ENCODE measurements at regions not wholly inside any gene's neighbourhood (a gene's known extent, or its start where the extent isn't known, plus 50 kb on each side); places are given as distances from the start of the nearest gene placed in this dataset.

DNA sequence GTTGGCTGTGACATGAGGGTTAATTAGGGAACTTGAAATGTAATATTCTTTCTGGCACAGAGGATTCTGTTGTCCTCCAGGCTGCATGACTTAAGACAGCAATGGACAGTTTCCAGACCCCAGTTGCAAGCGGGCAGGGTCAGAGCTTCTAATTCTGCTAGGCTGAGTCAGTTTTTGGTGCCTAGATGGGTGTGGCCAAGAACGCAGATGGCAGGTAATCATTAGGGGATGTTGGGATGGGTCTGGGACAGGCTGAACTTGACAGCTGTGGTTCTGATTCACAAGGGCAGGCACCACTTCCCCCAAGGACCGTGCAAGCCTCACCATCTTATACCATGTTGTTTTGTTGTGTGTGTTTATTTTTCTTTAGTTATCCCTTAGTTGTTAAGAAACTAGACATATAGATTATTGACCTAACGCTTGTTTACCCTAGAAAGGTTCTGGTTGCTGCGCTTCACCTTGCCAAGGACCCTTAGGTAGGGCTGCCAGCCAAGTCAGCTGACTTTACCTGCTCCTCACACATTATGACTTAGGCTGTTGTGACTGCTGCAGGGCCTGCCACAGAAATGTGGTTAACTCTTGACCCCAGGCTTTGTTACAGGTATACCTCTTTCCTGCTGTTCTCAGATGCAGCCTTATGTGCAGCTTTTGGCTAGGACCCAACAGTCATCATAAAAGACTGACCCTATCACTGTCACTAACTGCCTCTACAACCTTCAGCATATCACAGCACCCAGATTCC lies 117.7 kb upstream of the KLF12 start:
- TF ChIP-seq, protein P1, sequence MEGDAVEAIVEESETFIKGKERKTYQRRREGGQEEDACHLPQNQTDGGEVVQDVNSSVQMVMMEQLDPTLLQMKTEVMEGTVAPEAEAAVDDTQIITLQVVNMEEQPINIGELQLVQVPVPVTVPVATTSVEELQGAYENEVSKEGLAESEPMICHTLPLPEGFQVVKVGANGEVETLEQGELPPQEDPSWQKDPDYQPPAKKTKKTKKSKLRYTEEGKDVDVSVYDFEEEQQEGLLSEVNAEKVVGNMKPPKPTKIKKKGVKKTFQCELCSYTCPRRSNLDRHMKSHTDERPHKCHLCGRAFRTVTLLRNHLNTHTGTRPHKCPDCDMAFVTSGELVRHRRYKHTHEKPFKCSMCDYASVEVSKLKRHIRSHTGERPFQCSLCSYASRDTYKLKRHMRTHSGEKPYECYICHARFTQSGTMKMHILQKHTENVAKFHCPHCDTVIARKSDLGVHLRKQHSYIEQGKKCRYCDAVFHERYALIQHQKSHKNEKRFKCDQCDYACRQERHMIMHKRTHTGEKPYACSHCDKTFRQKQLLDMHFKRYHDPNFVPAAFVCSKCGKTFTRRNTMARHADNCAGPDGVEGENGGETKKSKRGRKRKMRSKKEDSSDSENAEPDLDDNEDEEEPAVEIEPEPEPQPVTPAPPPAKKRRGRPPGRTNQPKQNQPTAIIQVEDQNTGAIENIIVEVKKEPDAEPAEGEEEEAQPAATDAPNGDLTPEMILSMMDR (IDR thresholded peaks at IDR 0.05), result no peak
- TF ChIP-seq YY1 (IDR thresholded peaks at IDR 0.05; ENCODE audit: low read depth) (no peak), POLR2AphosphoS5 (IDR thresholded peaks at IDR 0.05; ENCODE audit: low read depth, low read length) (no peak)
- TF ChIP-seq, protein P2, sequence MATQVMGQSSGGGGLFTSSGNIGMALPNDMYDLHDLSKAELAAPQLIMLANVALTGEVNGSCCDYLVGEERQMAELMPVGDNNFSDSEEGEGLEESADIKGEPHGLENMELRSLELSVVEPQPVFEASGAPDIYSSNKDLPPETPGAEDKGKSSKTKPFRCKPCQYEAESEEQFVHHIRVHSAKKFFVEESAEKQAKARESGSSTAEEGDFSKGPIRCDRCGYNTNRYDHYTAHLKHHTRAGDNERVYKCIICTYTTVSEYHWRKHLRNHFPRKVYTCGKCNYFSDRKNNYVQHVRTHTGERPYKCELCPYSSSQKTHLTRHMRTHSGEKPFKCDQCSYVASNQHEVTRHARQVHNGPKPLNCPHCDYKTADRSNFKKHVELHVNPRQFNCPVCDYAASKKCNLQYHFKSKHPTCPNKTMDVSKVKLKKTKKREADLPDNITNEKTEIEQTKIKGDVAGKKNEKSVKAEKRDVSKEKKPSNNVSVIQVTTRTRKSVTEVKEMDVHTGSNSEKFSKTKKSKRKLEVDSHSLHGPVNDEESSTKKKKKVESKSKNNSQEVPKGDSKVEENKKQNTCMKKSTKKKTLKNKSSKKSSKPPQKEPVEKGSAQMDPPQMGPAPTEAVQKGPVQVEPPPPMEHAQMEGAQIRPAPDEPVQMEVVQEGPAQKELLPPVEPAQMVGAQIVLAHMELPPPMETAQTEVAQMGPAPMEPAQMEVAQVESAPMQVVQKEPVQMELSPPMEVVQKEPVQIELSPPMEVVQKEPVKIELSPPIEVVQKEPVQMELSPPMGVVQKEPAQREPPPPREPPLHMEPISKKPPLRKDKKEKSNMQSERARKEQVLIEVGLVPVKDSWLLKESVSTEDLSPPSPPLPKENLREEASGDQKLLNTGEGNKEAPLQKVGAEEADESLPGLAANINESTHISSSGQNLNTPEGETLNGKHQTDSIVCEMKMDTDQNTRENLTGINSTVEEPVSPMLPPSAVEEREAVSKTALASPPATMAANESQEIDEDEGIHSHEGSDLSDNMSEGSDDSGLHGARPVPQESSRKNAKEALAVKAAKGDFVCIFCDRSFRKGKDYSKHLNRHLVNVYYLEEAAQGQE (IDR thresholded peaks at IDR 0.05; ENCODE audit: low read depth, low read length), result no peak
